ENCODE measurements at regions not wholly inside any gene's neighbourhood (a gene's known extent, or its start where the extent isn't known, plus 50 kb on each side); places are given as distances from the start of the nearest gene placed in this dataset.

- DNase-seq (ENCODE audit: low spot score), result peak; percentile 50
- TF ChIP-seq CTCF (conservative IDR thresholded peaks at IDR 0.05; ENCODE audit: low read depth in 2 of 2), result peak; percentile 65 to 74
- TF ChIP-seq POLR2AphosphoS5 (IDR thresholded peaks at IDR 0.05; ENCODE audit: low read depth), result no peak
- TF ChIP-seq REST (IDR thresholded peaks at IDR 0.05; ENCODE audit: unreplicated experiment), result no peak
- no peak for TF ChIP-seq JUNB (IDR thresholded peaks at IDR 0.05; ENCODE audit: unreplicated experiment)
- peaks cover 28% of the 10 kb centered on the region for H3K4me1 Mint-ChIP-seq
Measured at GRCh38 chr3:65024148-65024547, 336.3 kb upstream of the ADAMTS9 start.

GRCh38 chr3:65020281-65021160 lies 332.7 kb upstream of the ADAMTS9 start:
- Histone ChIP-seq H3K4me1 (ENCODE audit: insufficient read depth) (peaks cover 16% of the 10 kb centered on the region), H3F3A (replicated peaks; ENCODE audit: low read depth) (no peaks in the 10 kb centered on the region), H3K27ac (ENCODE audit: low read depth) (no peak overlapping the region), H3K79me2 (replicated peaks; ENCODE audit: insufficient read depth) (no peaks in the 10 kb centered on the region), H3K36me3 (ENCODE audit: insufficient read depth) (no peaks in the 10 kb centered on the region), H4K20me1 (replicated peaks; ENCODE audit: insufficient read depth) (no peaks in the 10 kb centered on the region), H3K27me3 (ENCODE audit: insufficient read depth) (no peaks in the 10 kb centered on the region), H3K9me2 (ENCODE audit: insufficient read depth) (no peaks in the 10 kb centered on the region), H2AFZ (peak overlapping the region; percentile 64; the same call in 1 of the 2 replicates), H3K4me3 (no peak overlapping the region), H3K4me2 (no peak overlapping the region)
- H3K4me1 Mint-ChIP-seq, result peaks cover 16% of the 10 kb centered on the region; the same call in 2 of the 3 replicates
- peaks cover 2% of the 10 kb centered on the region for H3K27me3 Mint-ChIP-seq (ENCODE audit: insufficient read depth, low read depth, poor library complexity)
- no peaks in the 10 kb centered on the region for H3K36me3 Mint-ChIP-seq (ENCODE audit: low read depth)
- no peak for DNase-seq (ENCODE audit: low spot score)
- no peak overlapping the region; the same call in 1 of the 2 replicates for H3K27ac Mint-ChIP-seq
- H3K4me3 Mint-ChIP-seq, result no peak overlapping the region
- no peaks in the 10 kb centered on the region for H3K9me3 Mint-ChIP-seq
- no peak for ATAC-seq
- TF ChIP-seq REST (IDR thresholded peaks at IDR 0.05; ENCODE audit: unreplicated experiment) (no peak), ETS1 (IDR thresholded peaks at IDR 0.05) (no peak), POLR2AphosphoS5 (IDR thresholded peaks at IDR 0.05; ENCODE audit: low read depth) (no peak)

More at GRCh38 chr3:65024148-65024547, 336.3 kb upstream of the ADAMTS9 start:
- H2AFZ ChIP-seq, result no peak overlapping the region
- H3K4me2 ChIP-seq, result no peak overlapping the region
- Mint-ChIP-seq H3K36me3 (ENCODE audit: low read depth) (peaks cover 3% of the 10 kb centered on the region; the same call in 2 of the 3 replicates), H3K27me3 (ENCODE audit: insufficient read depth, low read depth, poor library complexity) (peaks cover 2% of the 10 kb centered on the region), H3K27ac (no peak overlapping the region), H3K4me3 (no peak overlapping the region), H3K9me3 (no peaks in the 10 kb centered on the region)
- H3F3A ChIP-seq (replicated peaks; ENCODE audit: low read depth), result no peaks in the 10 kb centered on the region; the same call in 1 of the 2 replicates
- H4K20me1 ChIP-seq (replicated peaks; ENCODE audit: insufficient read depth), result no peaks in the 10 kb centered on the region
- peak; percentile 59 for ATAC-seq
- peaks cover 19% of the 10 kb centered on the region for H3K4me1 ChIP-seq (ENCODE audit: insufficient read depth)
- H3K36me3 ChIP-seq (ENCODE audit: insufficient read depth), result no peaks in the 10 kb centered on the region
- no peak overlapping the region for H3K27ac ChIP-seq (ENCODE audit: low read depth)
- no peaks in the 10 kb centered on the region for H3K79me2 ChIP-seq (replicated peaks; ENCODE audit: insufficient read depth)
- no peak overlapping the region for H3K4me3 ChIP-seq
- H3K27me3 ChIP-seq (ENCODE audit: insufficient read depth), result no peaks in the 10 kb centered on the region
- peaks cover 5% of the 10 kb centered on the region; the same call in 1 of the 2 replicates for H3K9me2 ChIP-seq (ENCODE audit: insufficient read depth)
